IPS-20b (cell line): ENCODE measurements at regions not wholly inside any gene's neighbourhood (a gene's known extent, or its start where the extent isn't known, plus 50 kb on each side); places are given as distances from the start of the nearest gene placed in this dataset.

ENCODE experiments used
- H3K27ac ChIP-seq: one replicate; pipeline ENCODE4 v1.5.1; 2013; ENCODE audit warnings: low read length
- H3K27me3 ChIP-seq: 2 replicates; pipeline ENCODE4 v1.6.1; 2013; ENCODE audit warnings: mild to moderate bottlenecking, low read length, inconsistent platforms; ENCODE audit not compliant: insufficient read depth
- H3K36me3 ChIP-seq: 2 replicates; pipeline ENCODE4 v1.6.1; 2013; ENCODE audit warnings: low read depth, mild to moderate bottlenecking, inconsistent platforms, low read length, moderate library complexity; ENCODE audit not compliant: insufficient read depth
- H3K4me1 ChIP-seq: 2 replicates; pipeline ENCODE4 v1.6.1; 2013; ENCODE audit warnings: mild to moderate bottlenecking, control low read depth, inconsistent platforms, low read length, moderate library complexity; ENCODE audit not compliant: insufficient read depth
- H3K4me3 ChIP-seq: 2 replicates; pipeline ENCODE4 v1.5.1; 2013; ENCODE audit warnings: mild to moderate bottlenecking, low read length, inconsistent platforms
- H3K9ac ChIP-seq: 2 replicates; pipeline ENCODE4 v1.6.1; 2013; ENCODE audit warnings: low read depth, mild to moderate bottlenecking, inconsistent platforms, low read length, moderate library complexity
- H3K9me3 ChIP-seq: 2 replicates; pipeline ENCODE4 v1.6.1; 2013; ENCODE audit warnings: mild to moderate bottlenecking, low read depth, low read length, inconsistent platforms; ENCODE audit not compliant: insufficient read depth

DNA sequence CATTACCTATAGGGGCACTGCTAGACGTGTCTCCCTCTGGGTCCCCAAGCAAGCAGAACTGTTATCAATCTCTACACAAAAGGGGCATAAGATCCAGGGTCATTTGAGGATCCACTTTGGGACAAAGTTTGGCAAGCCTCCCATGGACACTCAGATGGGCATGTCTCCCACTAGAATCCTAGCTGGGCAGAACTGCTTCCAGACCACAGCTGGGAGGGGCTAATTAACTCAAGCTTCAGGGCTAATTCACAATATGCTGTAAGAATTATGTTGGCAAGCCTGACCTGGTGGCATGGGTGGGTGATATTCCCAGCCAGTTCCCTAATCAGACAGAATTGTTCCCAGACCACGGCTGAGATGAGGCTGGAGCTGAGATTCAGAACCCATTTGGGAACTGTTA is 738.4 kb upstream of the FZD8 start:
- H3K36me3 ChIP-seq: no peaks in the 10 kb centered on the region
- H3K27ac ChIP-seq: no peak overlapping the region
- H3K27me3 ChIP-seq: no peaks in the 10 kb centered on the region
- no peak overlapping the region for H3K4me3 ChIP-seq
- H3K4me1 ChIP-seq: no peaks in the 10 kb centered on the region
- no peaks in the 10 kb centered on the region for H3K9me3 ChIP-seq
- H3K9ac ChIP-seq: no peak overlapping the region

GRCh38 chr10:36375107-36375506 is 733.0 kb upstream of the FZD8 start:
- no peaks in the 10 kb centered on the region for H3K27me3 ChIP-seq
- no peak overlapping the region for H3K9ac ChIP-seq
- no peaks in the 10 kb centered on the region for H3K9me3 ChIP-seq
- no peak overlapping the region for H3K27ac ChIP-seq
- H3K4me1 ChIP-seq: no peaks in the 10 kb centered on the region
- H3K36me3 ChIP-seq: no peaks in the 10 kb centered on the region
- no peak overlapping the region for H3K4me3 ChIP-seq

DNA sequence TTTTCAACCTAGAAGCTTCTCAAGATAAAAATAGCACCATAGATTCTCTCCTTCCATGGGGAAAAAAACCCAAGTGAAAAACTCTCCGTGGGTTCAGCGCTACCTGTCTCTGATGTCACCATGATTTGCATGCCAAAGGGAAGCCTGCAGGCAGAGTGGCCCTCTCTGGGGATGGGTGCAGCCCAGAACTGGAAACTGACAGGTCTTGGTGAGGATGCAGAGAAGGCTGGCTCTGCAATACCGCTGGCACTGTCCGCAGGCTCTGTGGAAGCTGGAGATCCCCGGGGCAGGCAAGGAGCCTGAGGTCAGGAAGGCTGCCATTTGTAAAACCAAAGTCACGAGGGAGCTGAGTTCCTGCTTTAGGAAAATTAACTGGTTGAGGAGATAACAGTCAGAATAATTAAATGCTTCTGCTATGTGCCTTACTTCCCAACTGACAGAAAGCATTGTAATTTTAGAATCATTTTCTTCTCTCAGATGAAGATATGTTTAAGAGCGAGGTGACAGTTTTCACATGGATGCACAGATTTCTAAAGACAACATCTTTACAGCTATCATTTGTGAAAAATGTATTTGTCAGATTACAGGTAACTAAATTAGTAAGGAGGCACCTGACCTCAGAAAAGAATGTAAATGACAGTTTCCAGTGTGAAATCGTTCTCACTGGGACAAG is 731.5 kb upstream of the FZD8 start:
- Histone ChIP-seq H3K27ac (no peak overlapping the region), H3K27me3 (no peaks in the 10 kb centered on the region), H3K4me1 (no peaks in the 10 kb centered on the region), H3K9me3 (no peaks in the 10 kb centered on the region), H3K36me3 (no peaks in the 10 kb centered on the region), H3K4me3 (no peak overlapping the region), H3K9ac (no peak overlapping the region)

- Histone ChIP-seq H3K9me3 (no peaks in the 10 kb centered on the region), H3K27ac (no peak overlapping the region), H3K4me1 (no peaks in the 10 kb centered on the region), H3K36me3 (no peaks in the 10 kb centered on the region), H3K4me3 (no peak overlapping the region), H3K9ac (no peak overlapping the region), H3K27me3 (no peaks in the 10 kb centered on the region)
Observed at GRCh38 chr10:36367362-36367761, 725.3 kb upstream of the FZD8 start.

GRCh38 chr10:36366843-36367242 is 724.7 kb upstream of the FZD8 start:
- Histone ChIP-seq H3K27me3 (no peaks in the 10 kb centered on the region), H3K27ac (no peak overlapping the region), H3K4me1 (no peaks in the 10 kb centered on the region), H3K9me3 (no peaks in the 10 kb centered on the region), H3K4me3 (no peak overlapping the region), H3K36me3 (no peaks in the 10 kb centered on the region), H3K9ac (no peak overlapping the region)

- H3K4me3 ChIP-seq: no peak overlapping the region
- no peaks in the 10 kb centered on the region for H3K4me1 ChIP-seq
- H3K9ac ChIP-seq: no peak overlapping the region
- no peaks in the 10 kb centered on the region for H3K27me3 ChIP-seq
- H3K27ac ChIP-seq: no peak overlapping the region
- no peaks in the 10 kb centered on the region for H3K9me3 ChIP-seq
- H3K36me3 ChIP-seq: no peaks in the 10 kb centered on the region
Observed at GRCh38 chr10:36366065-36366464, 724.0 kb upstream of the FZD8 start.

DNA sequence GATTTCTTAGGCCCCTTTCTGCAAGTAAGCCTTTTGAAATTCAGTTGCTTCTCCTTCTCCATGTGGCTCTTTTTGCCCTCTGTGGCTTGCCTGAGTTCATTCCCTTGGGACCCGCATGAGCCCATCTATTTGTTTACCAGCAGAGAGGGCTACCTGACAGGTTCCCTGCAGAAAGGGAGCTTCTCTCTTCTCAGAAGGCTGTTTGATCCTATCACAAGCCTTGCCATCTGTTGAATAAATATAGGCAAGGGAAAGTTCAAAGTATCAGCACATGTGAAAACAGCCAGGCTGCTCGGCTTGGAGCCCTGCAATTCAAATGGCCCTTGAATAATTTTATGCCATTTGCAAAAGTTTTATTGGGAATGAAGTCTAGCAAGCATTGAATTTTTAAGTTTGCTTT is 720.2 kb upstream of the FZD8 start:
- Histone ChIP-seq H3K9me3 (no peaks in the 10 kb centered on the region), H3K27me3 (no peaks in the 10 kb centered on the region), H3K27ac (no peak overlapping the region), H3K4me3 (no peak overlapping the region), H3K9ac (no peak overlapping the region), H3K4me1 (no peaks in the 10 kb centered on the region), H3K36me3 (no peaks in the 10 kb centered on the region)

DNA sequence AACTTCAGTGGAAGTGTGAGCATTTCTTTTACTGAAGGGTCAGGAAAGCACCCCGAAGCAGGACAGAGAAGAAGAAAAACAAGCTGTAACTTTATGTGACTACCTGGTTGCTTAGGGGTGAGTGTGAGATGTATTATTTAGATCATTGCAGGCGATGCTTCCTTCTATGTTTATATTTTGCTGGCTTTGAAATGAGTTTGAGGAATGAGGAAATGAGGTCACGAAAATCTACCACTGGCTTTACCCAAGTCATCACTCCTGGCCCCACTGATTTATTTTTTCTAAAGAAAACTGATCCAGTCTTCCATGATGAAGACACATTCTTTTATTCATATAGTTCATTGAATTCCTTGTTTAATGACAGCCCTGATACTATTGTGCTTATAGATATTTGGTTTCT is 716.6 kb upstream of the FZD8 start:
- no peaks in the 10 kb centered on the region for H3K4me1 ChIP-seq

GRCh38 chr10:36354633-36355032 is 712.5 kb upstream of the FZD8 start:
- H3K27ac ChIP-seq: no peak overlapping the region
- H3K9ac ChIP-seq: no peak overlapping the region
- H3K4me1 ChIP-seq: no peaks in the 10 kb centered on the region
- H3K9me3 ChIP-seq: no peaks in the 10 kb centered on the region
- H3K36me3 ChIP-seq: no peaks in the 10 kb centered on the region
- H3K4me3 ChIP-seq: no peak overlapping the region
- no peaks in the 10 kb centered on the region for H3K27me3 ChIP-seq

More for the DNA sequence above, 716.6 kb upstream of the FZD8 start:
- no peaks in the 10 kb centered on the region for H3K9me3 ChIP-seq
- H3K27ac ChIP-seq: no peak overlapping the region
- no peaks in the 10 kb centered on the region for H3K27me3 ChIP-seq
- H3K36me3 ChIP-seq: no peaks in the 10 kb centered on the region
- H3K4me3 ChIP-seq: no peak overlapping the region
- H3K9ac ChIP-seq: no peak overlapping the region

- Histone ChIP-seq H3K27me3 (no peaks in the 10 kb centered on the region), H3K9ac (no peak overlapping the region), H3K27ac (no peak overlapping the region), H3K4me1 (no peaks in the 10 kb centered on the region), H3K36me3 (no peaks in the 10 kb centered on the region), H3K4me3 (no peak overlapping the region), H3K9me3 (no peaks in the 10 kb centered on the region)
Observed at GRCh38 chr10:36351159-36351558, 709.1 kb upstream of the FZD8 start.

GRCh38 chr10:36349445-36350078 is 707.5 kb upstream of the FZD8 start:
- Histone ChIP-seq H3K36me3 (no peaks in the 10 kb centered on the region), H3K27me3 (no peaks in the 10 kb centered on the region), H3K4me3 (no peak overlapping the region), H3K9ac (no peak overlapping the region), H3K27ac (no peak overlapping the region), H3K9me3 (no peaks in the 10 kb centered on the region), H3K4me1 (no peaks in the 10 kb centered on the region)

DNA sequence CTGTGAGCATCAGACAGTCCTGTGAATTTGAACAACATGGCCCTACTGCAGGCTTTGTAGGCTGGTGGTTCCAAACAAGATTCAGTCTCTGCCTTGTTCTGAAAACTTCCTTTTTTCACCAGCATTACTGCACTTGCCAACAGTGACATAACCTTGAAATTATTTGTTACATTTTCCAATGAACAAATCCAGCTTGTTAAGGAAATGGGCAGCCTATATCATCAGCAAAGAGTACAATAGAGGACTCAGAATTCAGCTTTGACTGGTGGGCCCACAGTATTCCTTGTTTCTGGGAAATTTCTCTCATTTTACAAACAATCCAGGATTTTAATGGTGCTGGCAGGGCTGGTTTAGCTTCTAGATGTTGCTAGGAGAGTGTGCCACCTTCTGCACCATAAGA is 703.7 kb upstream of the FZD8 start:
- H3K9me3 ChIP-seq: no peaks in the 10 kb centered on the region
- H3K9ac ChIP-seq: no peak overlapping the region
- no peaks in the 10 kb centered on the region for H3K36me3 ChIP-seq
- no peak overlapping the region for H3K4me3 ChIP-seq
- no peak overlapping the region for H3K27ac ChIP-seq
- no peaks in the 10 kb centered on the region for H3K27me3 ChIP-seq
- H3K4me1 ChIP-seq: no peaks in the 10 kb centered on the region
